DMS114 treated with DMSO at 0.1 percent for 48 hours (cell line): ENCODE measurements at regions not wholly inside any gene's neighbourhood (a gene's known extent, or its start where the extent isn't known, plus 50 kb on each side); places are given as distances from the start of the nearest gene placed in this dataset.
"Not testable (repeated sequence)": the region's sequence is repeated elsewhere in the genome, so short reads cannot be mapped to it uniquely, and the experiment has no call there.

Experiments
- DNase-seq: peaks from one replicate; lab custom pipeline; 2025; ENCODE audit not compliant: unreplicated experiment; lab: John Stamatoyannopoulos, UW

DNA sequence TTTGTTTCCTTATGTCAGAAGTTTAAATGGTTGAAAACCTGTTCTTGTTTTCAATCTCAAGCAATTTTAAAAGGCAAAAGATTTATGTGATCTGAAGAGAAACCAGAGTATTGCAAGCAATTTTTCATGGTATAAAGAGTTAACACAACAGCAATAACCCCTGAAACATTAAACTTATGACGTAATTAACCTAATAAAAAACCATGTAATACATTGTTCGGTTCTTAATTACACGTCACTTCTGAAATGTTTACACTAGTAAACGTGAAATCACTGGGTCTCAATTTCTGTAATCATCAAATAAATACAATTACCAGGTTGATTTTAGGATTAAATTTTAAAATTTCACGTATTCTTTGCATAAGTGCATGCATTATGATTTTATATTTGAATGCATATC lies 914.5 kb downstream of the NLGN4X start:
- DNase-seq, result no peak

DNA sequence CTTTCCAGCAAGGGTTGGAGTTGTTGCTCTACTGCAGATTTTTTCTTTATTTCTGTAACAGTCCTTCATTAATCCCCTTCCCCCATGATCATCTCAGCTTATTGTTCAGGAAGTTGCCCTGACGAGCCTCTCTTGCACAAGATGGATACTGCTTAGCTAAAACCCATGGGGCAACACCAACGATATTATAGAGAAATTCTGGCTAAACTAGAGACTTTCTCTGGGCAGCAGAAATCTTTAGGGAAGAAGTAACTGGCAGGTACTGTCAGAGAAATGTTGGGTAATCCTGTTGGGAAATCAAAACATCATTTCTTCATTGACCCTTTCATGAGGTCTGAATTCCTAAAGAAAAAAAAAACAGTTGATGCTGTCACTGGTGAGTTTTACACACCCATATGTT lies 921.3 kb downstream of the NLGN4X start:
- no peak for DNase-seq

DNA sequence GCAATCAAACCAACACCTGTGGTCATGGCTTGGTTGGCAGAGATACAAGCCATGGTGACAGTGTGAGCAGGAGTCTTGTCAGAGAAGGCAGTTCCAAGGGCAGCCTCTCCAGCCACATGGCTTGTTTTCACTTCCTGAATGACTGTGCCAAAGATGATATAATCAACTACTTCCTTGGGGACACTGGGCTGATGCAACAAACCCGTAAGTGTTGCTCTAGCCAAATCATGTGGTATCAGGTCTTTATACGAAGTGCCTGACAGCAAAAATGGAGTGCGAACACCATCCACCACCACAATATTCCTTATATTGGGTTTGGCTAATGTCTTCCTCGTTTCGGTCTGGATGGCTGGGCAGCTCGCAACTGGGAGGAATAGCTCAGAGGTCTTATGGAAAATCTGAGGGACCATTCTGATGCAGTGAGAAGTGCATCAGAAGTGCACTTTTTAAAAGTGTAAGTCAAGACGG lies 922.0 kb downstream of the NLGN4X start:
- DNase-seq, result no peak

DNA sequence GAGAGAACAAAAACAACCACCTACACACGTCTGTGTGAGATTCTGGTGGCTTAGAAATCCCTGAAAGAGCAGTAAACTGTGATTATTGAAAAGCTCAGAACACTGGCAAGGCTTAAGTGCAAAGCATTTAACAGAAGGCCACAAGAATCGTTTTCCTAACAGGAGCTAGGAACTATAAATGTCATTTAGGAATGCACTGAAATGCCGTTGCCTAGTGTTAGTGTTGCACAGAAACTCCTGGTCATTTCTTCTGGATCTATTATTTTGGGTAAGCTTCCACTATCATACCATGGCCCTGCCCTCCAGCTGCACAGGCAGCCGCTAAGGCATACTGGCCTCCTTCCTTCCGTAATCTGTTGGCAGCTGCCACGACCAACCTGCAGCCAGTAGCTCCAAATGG lies 923.2 kb downstream of the NLGN4X start:
- no peak for DNase-seq

DNA sequence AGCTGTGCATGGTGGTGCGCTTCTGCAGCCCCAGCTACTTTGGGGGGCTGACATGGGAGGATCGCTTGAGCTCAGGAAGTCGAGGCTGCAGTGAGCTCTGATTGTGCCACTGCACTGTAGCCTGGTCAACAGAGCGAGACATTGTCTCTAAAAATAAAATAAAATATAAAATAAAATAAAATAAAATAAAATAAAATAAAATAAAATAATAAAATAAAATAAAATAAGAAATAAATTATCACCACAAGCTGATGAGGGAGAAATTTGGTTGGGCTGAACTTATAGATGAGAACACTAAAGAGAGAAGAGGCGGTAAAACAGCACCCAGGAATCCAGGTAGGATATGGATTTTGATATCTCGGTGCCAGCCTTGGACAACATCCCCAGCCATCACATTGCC lies 933.7 kb downstream of the NLGN4X start:
- no peak for DNase-seq

DNA sequence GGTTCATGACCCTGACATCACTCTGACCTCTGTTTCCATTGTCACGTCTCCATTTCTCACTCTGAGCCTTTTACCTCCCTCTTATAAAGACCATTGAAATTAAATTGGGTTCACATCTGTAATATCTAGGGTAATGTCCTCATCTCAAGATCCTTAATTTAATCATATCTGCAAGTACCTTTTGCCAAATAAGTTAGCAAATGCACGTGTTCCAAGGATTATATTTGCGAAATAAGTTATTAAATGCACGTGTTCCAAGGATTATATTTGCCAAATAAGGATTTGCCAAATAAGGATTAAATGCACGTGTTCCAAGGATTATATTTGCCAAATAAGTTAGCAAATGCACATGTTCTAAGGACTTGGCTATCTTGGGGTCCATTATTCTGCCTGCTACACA lies 938.0 kb downstream of the NLGN4X start:
- DNase-seq, result no peak

DNA sequence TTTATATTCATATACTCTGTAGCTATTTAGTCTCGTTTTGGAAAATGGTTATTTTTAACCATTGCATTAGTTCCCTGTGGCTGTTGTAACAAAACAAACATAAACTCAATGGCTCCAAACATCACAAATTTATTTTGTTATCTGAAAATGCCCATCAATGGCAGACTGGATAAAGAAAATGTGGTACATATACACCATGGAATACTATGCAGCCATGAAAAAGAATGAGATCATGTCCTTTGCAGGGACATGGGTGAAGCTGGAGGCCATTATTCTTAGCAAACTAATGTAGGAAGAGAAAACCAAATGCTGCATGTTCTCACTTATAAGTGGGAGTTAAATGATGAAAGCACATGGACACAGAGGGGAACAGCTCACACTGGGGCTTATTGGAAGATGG lies 938.7 kb downstream of the NLGN4X start:
- not testable (repeated sequence) for DNase-seq

DNA sequence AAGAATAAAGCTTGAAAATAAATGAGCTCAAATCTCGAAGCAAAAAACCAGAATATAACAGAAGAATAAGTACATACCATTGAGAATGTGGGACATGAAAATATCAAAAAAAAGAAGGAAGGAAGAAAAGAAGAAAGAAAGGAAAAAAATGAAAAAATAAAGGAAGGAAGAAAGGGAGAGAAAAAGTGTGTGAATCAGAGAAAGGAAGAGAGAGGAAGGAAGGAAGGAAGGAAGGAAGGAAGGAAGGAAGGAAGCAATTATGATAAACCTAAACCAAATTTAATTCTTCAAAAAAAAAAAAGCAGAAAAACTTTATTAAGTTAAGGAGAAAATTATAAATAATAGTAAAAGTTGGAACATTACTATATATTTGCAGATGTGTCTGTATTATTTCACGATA lies 949.8 kb downstream of the NLGN4X start:
- no peak for DNase-seq

DNA sequence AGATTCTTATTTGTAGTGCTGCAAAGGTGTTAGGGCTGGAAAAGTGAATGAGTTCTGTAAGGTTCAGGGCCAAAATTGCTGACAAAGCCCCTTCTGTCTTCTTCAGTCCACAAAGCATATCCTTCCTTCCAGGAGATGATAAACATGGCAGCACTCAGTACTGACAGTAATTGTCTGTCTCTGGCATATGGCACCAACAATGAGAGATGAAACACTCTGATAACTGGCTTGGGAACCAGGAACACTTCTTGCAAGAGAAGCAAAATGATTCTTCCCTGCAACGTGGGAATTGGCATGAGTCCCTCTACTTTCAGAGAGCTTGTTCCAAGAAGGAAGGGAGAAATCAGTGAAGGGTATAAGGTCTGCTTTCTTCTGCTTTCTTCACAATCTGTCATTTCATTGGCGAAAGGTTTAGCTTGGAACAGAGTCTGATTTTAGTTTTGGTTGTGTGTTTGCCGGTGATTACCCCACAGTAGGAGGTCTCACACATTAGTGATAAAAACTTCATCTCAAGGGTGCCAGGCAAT lies 963.3 kb downstream of the NLGN4X start:
- no peak for DNase-seq

DNA sequence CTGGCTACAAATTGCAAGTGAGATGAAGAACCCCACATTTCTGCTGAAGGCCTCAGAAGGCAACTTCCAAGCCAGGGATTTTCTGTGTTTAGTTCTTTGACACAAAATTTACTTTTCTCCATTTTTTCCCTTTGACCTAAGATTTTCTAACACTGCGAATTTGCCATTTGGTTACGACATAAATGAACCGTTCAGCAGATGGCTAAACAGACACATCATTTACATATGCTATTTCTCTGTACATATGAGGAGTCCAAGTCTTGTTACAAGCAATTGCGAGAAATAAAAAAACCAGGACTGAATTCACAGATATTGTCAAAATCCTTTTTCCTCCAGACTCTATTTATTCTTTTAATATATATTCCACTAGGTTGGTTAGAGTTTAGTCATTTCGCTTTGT lies 978.6 kb downstream of the NLGN4X start:
- no peak for DNase-seq

DNA sequence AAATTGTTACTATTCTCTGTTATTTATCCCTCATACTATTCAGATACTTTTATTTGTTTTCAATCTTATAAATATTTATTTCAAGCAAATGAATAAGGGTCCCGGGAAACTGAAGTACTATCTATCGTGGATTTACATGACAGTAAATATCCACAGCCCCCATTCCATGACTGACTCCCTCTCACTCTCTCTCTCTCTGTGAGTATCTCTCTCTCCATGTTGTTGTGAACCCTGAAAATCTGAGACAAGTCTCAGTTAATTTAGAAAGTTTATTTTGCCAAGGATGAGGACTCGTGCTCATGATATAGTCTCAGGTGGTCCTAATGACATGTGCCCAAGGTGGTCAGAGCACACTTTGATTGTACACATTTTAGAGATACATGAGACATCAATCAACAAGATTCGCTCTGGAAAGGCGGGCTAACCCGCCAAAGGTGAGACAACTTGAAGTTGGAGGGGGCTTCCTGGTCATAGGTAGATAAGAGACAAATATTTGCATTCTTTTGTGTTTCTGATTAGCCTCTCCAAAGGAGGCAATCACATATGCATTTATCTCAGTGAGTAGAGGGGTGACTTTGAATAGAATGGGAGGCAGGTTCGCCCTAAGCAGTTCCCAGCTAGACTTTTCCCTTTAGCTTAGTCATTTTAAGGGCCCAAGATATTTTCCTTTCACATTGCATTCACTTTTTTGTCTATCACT lies 986.4 kb downstream of the NLGN4X start:
- DNase-seq, result no peak

DNA sequence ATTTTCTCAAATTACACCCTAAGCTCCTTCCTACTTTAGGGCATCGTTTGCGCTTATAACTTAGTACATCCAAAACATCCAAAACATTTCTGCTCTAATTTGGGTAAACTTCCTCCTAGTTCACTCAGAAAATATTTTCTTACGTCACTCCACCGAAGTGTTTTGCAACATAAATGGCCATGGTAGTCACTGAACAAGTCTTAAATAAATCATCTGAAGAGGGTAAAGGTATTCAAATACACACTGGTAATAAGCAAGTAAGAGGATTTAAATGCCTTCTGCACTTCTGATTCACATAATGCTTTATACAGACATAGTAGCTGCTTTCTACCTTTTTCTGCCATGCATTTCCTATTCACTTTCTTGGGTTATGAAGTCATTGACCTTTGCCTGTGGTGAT lies 991.9 kb downstream of the NLGN4X start:
- DNase-seq, result no peak

DNA sequence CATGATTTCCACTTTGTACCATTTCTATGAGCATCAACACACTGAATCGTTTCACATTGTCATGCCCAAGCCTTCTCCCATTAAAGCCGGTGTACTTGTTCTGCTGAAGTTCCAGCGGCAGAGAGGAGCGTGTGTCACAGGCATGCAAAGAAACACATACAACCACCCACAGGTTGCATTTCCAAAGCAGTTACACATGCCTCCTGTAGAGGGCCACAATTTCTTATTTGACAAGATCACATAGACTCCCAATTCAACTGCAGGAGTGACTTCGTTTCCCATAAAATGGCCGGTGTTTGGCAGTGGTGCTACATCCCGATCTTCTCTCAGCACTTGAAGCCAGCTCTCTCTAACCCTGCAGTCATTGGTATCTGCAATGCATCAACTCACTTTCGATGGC lies 992.6 kb downstream of the NLGN4X start:
- no peak for DNase-seq

DNA sequence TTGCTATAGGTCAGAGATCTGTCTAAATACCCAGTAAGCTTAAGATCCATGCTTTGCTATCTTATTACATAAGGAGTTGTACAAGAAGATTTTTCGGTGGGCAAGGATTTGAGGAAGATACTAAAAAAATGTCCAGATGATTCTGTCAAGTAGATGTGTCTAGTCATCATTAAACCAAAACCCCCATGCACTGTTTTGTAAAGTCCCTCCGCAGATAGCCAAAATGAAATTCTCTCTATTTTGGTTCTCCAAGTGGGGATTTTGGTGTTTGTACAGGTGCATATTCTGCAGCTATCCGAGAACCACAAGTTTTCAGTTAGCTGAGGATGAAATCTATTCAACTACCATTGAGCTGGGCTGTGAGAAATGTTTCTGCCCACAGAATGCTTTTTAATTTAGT lies 994.8 kb downstream of the NLGN4X start:
- DNase-seq, result no peak

DNA sequence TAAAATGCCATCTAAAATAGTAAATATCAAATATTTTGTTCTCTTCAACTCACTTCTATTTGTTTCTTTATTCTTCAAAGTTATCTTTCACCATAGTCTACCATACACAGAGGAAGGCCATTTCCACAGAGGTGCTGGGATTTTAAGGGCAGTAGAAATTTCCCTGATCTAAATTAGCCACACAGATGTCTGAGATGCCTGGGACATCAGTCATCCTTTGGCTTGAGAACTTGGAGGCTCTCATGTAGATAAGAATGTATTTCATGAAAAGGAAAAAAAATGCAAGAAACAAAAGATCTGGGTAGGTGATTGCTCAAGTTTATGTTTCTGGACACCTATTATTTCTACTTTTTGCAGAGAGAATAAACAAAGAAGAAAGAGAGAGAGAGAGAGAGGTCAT lies 1008.2 kb downstream of the NLGN4X start:
- no peak for DNase-seq

DNA sequence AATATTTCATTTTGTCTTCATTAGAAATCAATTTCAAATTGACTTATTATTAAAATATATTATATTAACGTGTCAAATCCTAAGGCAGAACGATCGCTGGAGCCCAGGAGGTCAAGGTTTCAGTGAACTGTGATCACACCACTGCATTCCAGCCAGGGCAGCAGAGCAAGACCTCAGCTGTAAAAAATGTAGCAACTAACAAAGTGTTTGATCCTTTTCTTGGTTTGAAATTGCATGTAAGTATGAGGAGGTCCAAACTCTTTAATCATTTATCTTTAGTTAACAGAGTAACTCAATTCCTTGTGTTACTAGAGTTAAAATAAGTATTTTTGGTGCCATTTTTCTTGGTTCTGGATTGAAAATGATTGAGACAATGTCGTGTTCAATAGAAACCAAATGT lies 1033.9 kb downstream of the NLGN4X start:
- DNase-seq, result no peak

DNA sequence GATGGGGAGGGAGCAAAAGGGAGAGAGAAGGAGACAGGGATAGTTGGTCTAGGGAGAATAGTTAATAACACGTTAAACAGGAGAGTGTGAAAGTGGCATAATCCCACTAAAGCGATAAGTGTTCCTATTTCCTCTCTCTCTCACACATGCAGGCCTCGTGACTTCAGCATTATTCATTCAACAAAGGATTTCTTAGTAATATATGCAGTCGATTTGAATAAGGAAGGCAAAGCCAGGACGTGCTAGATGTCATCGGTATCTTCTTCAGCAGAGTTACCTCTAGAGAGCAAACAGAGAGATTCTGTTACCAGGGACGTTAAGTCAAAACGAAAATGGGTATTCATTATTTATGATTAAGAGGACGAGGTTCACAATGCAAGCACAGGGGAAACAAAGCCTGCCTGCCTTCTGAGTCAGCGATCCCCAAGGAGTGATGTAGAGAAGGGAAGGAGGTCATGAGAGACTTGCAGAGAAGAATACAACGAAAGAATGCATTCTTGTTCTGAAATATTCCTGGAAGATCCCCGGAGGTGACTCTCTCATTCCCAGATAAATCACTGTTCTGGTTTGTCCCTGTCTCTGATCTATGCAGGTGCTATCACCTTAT lies 1048.4 kb downstream of the NLGN4X start:
- no peak for DNase-seq

DNA sequence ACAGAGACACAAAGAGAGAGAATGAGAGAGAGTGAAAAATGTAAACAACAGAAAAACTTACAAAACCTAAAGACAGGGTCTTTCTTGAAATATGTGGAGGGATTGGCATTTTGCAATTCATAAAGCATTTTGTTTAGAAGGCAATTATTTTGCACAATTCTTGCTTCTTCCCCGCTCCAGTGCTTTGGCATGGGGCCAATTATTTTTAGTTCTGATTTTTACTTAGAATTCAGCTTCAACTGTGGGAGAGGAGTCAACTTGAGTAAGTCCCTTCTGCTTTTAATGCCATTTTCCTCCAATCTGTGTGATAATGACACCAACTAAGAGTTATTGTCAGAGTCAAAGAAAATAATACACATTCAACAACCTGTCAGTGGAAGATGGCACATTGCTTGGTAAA lies 1051.9 kb downstream of the NLGN4X start:
- no peak for DNase-seq

DNA sequence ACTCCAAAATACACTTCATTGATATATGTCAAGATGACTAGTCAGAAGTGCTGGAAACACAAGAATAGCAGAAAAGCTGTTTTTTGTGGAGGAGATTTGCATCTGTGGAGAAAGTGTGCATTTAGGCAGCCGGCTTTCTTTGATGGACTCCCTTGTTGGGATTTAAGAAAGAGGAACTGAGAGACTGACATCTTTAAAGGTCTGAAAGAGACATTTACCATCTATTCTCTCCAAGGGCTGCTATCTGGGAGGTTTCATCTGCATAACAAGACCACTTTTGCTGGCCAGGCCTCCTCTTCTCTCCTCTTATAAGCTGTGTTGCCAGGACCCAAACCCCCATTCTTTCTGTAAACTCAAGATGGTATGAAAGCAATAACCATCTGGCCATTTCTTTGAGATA lies 1065.0 kb downstream of the NLGN4X start:
- no peak for DNase-seq

DNA sequence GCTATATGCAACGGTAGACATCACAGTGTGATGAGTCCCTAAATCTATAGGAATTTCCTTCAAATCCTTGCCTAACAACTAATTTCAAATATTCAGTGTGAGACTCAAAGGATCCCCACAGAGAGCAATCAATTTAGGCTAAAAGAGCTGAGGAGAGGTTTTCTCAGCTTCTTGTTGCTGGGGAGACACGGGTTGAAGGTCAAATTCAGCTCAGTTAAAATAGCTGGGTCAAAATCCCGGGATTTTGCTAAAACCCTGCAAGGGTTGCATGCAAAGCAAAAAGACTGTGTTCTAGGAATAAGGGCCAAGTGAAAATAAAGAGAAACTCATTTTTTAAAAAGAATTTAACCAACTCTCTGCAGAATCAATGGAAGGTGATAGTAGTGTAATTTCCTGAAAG lies 1073.4 kb downstream of the NLGN4X start:
- DNase-seq, result no peak

DNA sequence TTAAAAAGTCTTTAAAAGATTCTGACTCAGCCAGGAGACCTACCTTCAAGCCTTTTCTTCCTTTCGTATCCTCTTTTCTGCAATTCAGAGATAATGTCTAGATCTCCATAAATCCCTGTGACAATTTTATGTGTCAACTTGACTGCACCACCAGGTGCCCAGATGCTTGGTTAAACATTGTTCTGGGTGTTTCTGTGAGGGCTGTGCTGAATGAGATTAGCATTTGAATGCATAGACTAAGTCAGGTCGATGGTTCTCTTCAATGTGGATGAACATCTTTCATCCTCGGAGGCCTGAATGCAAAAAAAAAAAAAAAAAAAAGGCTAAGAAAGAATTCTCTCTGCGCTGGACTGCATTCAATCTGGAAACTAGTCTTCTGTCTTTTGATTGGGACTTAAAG lies 1082.7 kb downstream of the NLGN4X start:
- no peak for DNase-seq

DNA sequence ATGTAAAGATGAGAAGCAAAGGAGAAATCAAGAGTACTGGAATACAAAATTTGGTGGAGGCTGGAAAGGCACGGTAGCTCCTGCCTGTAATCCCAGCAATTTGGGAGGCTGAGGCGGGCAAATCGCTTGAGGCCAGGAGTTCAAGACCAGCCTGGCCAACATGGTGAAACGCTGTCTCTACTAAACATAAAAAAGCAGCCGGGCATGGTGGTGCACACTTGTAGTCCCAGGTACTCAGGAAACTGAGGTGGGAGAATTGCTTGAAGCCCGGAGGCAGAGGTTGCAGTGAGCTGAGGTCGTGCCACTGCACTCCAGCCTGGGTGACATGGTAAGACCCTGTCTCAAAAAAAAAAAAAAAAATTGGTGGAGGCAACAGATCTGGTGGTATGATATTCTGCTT lies 1086.0 kb downstream of the NLGN4X start:
- no peak for DNase-seq

DNA sequence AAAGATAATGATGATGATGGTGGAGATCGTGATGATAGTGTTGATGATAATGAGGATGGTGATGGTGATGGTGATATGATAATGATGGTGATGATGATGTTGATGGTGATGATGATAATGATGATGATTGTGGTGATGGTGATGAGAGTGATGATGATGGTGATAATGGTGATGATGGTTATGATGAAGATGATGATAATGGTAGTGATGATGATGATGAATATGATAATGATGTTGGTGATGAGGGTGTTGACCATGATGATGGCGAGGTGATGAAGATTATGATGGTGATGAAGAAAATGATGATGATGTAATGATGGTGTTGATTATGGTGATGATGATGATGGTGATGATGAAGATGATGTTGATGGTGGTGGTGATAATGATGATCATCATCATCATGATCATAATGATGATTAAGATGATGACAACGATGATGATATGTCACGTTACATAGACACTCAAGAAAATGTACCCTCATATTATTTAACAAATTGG lies 1106.4 kb downstream of the NLGN4X start:
- no peak for DNase-seq
